ENCODE measurements at regions not wholly inside any gene's neighbourhood (a gene's known extent, or its start where the extent isn't known, plus 50 kb on each side); places are given as distances from the start of the nearest gene placed in this dataset.

DNA sequence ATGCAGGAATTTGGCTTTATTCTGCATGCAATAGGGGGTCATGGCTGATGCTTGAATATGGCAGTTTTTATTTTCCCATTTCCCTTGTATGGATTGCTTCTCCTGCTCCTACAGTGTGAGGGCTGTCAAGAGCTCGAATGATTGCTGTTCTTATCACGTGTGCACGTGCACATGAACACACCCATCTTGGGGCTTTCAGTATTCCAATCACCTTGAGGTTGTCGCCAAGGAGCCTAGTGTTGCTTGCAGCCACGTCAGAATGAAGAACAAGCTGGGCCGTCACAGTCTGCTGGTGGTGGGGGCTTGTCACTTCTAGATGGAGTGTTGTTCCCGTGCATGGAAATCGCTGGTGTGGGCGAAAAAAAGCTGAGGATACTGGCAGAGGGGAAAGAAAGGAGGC lies 219.4 kb upstream of the GLRA1 start:
- Histone ChIP-seq H3K27ac (no peak overlapping the region), H3K4me1 (no peaks in the 10 kb centered on the region), H3K4me3 (no peak overlapping the region), H3K36me3 (no peaks in the 10 kb centered on the region), H3K27me3 (no peaks in the 10 kb centered on the region), H3K9me3 (no peaks in the 10 kb centered on the region)
- in situ Hi-C loops (cut with MboI; ENCODE audit: low pct_ligation_motif_present in 1 of 4, low pct_unique_long_range_greater_than_20kb in 1 of 4, low sequenced_read_pairs in 3 of 4): loop anchor here (5.0 to 25.0 kb wide), 3 partner anchors 307 to 319 kb away; no protein-coding TSS in a partner anchor
- no peak for TF ChIP-seq POLR2AphosphoS5 (IDR thresholded peaks at IDR 0.05)
- no peak for TF ChIP-seq POLR2A (IDR thresholded peaks at IDR 0.05)
- no peak for TF ChIP-seq EP300 (IDR thresholded peaks at IDR 0.05; ENCODE audit: low read depth)
- TF ChIP-seq, protein P1, sequence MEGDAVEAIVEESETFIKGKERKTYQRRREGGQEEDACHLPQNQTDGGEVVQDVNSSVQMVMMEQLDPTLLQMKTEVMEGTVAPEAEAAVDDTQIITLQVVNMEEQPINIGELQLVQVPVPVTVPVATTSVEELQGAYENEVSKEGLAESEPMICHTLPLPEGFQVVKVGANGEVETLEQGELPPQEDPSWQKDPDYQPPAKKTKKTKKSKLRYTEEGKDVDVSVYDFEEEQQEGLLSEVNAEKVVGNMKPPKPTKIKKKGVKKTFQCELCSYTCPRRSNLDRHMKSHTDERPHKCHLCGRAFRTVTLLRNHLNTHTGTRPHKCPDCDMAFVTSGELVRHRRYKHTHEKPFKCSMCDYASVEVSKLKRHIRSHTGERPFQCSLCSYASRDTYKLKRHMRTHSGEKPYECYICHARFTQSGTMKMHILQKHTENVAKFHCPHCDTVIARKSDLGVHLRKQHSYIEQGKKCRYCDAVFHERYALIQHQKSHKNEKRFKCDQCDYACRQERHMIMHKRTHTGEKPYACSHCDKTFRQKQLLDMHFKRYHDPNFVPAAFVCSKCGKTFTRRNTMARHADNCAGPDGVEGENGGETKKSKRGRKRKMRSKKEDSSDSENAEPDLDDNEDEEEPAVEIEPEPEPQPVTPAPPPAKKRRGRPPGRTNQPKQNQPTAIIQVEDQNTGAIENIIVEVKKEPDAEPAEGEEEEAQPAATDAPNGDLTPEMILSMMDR (IDR thresholded peaks at IDR 0.05): no peak
- no peak for DNase-seq
- WGBS, 2 donors (ENCODE audit: low coverage in 1 of 2): 54 to 75% methylated on average over 3 to 9 of the region's 9 CpGs
- intact Hi-C loops (cut with DNase I; ENCODE audit: low total_unique reads): loop anchor here (10.0 kb wide), 1 partner anchor 319 kb away; no protein-coding TSS in a partner anchor

DNA sequence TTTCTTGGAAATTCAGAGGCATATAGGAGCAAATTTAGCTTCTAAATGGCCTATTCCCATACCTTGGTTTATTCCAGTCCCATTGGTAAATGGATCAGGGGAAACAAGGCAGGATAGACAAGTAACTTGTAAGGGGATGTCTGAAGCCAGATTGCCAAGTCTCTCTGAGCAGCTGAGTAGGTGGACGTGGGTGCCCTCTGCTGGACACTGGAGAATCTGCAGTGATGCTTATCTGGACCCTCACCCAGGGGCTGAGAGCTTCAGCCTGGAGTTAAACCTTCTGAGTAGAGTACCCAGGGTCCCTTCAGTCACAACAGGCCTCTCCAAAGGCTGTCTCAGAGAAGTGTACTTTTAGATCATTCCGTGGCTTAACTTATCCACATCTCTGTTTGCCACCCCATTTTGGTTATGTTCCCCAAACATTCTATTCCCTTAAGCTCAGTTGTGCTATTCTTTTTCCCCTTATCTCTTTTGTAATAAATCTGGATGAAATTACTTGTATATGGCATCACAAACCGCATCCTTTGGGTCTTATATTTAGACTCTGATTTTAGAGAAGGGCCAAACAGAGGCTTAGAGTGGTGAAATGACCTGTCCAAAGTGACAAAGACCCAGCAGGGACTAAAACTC lies 218.3 kb upstream of the GLRA1 start:
- peak; percentile 35 for DNase-seq
- in situ Hi-C loops (cut with MboI; ENCODE audit: low pct_ligation_motif_present in 1 of 4, low pct_unique_long_range_greater_than_20kb in 1 of 4, low sequenced_read_pairs in 3 of 4): loop anchor here (5.0 to 25.0 kb wide), 3 partner anchors 306 to 318 kb away; no protein-coding TSS in a partner anchor
- WGBS, 2 donors (ENCODE audit: low coverage in 1 of 2): 14 to 29% methylated on average over 3 of the region's 3 CpGs
- H3K4me1 ChIP-seq: no peaks in the 10 kb centered on the region
- H3K36me3 ChIP-seq: no peaks in the 10 kb centered on the region
- H3K9me3 ChIP-seq: no peaks in the 10 kb centered on the region
- H3K27ac ChIP-seq: no peak overlapping the region
- no peaks in the 10 kb centered on the region for H3K27me3 ChIP-seq
- intact Hi-C loops (cut with DNase I; ENCODE audit: low total_unique reads): loop anchor here (10.0 kb wide), 1 partner anchor 318 kb away; no protein-coding TSS in a partner anchor
- no peak overlapping the region for H3K4me3 ChIP-seq
- TF ChIP-seq POLR2A (IDR thresholded peaks at IDR 0.05): no peak
- TF ChIP-seq, protein P1 (IDR thresholded peaks at IDR 0.05): peak; percentile 66 to 83 (median 74)

DNA sequence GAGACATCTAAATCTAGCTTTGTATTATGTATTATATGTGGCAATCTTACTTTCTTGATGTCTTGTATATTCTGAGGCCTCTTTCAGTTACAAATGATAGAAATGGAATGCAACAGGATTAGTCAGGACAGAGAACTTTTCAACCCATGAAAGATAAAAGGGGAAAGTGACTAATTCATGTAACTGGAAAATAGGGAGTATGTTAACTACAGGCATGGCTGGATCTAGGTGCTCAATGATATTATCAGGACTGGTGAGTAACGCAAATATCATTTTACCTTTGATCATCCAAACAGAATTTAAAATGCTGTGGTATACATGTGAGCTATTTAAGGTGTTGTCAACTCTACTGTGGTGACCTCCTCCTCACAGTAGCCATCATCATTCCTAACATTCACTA lies 215.7 kb upstream of the GLRA1 start:
- intact Hi-C loops (cut with DNase I; ENCODE audit: low total_unique reads): loop anchor here (10.0 kb wide), 1 partner anchor 316 kb away; no protein-coding TSS in a partner anchor
- in situ Hi-C loops (cut with MboI; ENCODE audit: low pct_ligation_motif_present in 1 of 4, low pct_unique_long_range_greater_than_20kb in 1 of 4, low sequenced_read_pairs in 3 of 4): loop anchor here (5.0 to 25.0 kb wide), 3 partner anchors 303 to 316 kb away; no protein-coding TSS in a partner anchor
- 73 to 100% methylated on average over 1 of the region's 1 CpG for WGBS, 2 donors (ENCODE audit: low coverage in 1 of 2)

DNA sequence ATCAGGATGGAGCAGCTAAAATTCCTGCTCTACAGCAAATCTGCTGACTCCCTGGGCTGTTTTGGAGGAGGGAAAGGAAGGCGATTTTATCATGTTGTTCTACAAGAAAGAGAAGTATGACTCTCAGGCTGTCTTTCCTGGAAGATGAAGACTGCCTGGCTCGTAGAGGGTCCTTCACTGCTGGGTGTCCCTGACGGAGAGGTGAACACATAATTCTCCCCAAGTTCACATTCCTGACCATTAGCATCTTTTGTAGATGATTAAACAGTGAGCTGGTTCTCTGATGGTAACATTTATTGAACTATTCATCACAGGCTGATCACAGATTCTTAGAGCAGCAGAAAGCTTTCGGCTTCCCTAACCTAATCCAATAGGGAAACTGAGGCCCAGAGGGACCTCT lies 212.4 kb upstream of the GLRA1 start:
- no peaks in the 10 kb centered on the region for H3K27me3 ChIP-seq
- intact Hi-C loops (cut with DNase I; ENCODE audit: low total_unique reads): no loop called here
- TF ChIP-seq POLR2AphosphoS5 (IDR thresholded peaks at IDR 0.05) (no peak), POLR2A (IDR thresholded peaks at IDR 0.05) (no peak), EP300 (IDR thresholded peaks at IDR 0.05; ENCODE audit: low read depth) (no peak)
- TF ChIP-seq, protein P1 (IDR thresholded peaks at IDR 0.05): no peak

More for the DNA sequence above, 215.7 kb upstream of the GLRA1 start:
- TF ChIP-seq EP300 (IDR thresholded peaks at IDR 0.05; ENCODE audit: low read depth): no peak
- TF ChIP-seq POLR2AphosphoS5 (IDR thresholded peaks at IDR 0.05): no peak
- TF ChIP-seq POLR2A (IDR thresholded peaks at IDR 0.05): no peak
- TF ChIP-seq, protein P1 (IDR thresholded peaks at IDR 0.05): no peak
- no peak overlapping the region for H3K4me3 ChIP-seq
- H3K9me3 ChIP-seq: no peaks in the 10 kb centered on the region
- H3K27me3 ChIP-seq: no peaks in the 10 kb centered on the region
- H3K27ac ChIP-seq: no peak overlapping the region
- no peaks in the 10 kb centered on the region for H3K36me3 ChIP-seq
- no peak for DNase-seq
- H3K4me1 ChIP-seq: no peaks in the 10 kb centered on the region

More for the DNA sequence above, 212.4 kb upstream of the GLRA1 start:
- DNase-seq: no peak
- no peak overlapping the region for H3K4me3 ChIP-seq
- H3K9me3 ChIP-seq: no peaks in the 10 kb centered on the region
- no peaks in the 10 kb centered on the region for H3K36me3 ChIP-seq
- H3K4me1 ChIP-seq: no peaks in the 10 kb centered on the region
- no peak overlapping the region for H3K27ac ChIP-seq
- in situ Hi-C loops (cut with MboI; ENCODE audit: low pct_ligation_motif_present in 1 of 4, low pct_unique_long_range_greater_than_20kb in 1 of 4, low sequenced_read_pairs in 3 of 4): loop anchor here in 1 of 4 donors (25.0 kb wide), 1 partner anchor 300 kb away; no protein-coding TSS in a partner anchor
- 32% methylated on average over 4 of the region's 4 CpGs; no CpG with 5 or more reads in 1 of the 2 donors for WGBS, 2 donors (ENCODE audit: low coverage in 1 of 2)
